ENCODE measurements at regions not wholly inside any gene's neighbourhood (a gene's known extent, or its start where the extent isn't known, plus 50 kb on each side); places are given as distances from the start of the nearest gene placed in this dataset.
"Not testable (repeated sequence)": the region's sequence is repeated elsewhere in the genome, so short reads cannot be mapped to it uniquely, and the experiment has no call there.

GRCh38 chr3:198096015-198096414 is 136.0 kb downstream of the LMLN start:
- no peak for DNase-seq

GRCh38 chr3:198097048-198097447 is 137.0 kb downstream of the LMLN start:
- DNase-seq, result no peak

GRCh38 chr3:198098661-198099081 is 138.7 kb downstream of the LMLN start:
- not testable (repeated sequence) for DNase-seq

GRCh38 chr3:198103070-198103469 is 143.1 kb downstream of the LMLN start:
- DNase-seq, result not testable (repeated sequence)

GRCh38 chr3:198106265-198106664 is 146.2 kb downstream of the LMLN start:
- DNase-seq, result no peak

GRCh38 chr3:198107840-198108734 is 148.1 kb downstream of the LMLN start:
- no peak for DNase-seq

GRCh38 chr3:198109883-198110282 is 149.9 kb downstream of the LMLN start:
- no peak for DNase-seq

GRCh38 chr3:198112031-198112430 is 152.0 kb downstream of the LMLN start:
- DNase-seq, result peak; percentile 23

GRCh38 chr3:198113206-198114053 is 153.4 kb downstream of the LMLN start:
- no peak for DNase-seq

GRCh38 chr3:198114516-198114915 is 154.5 kb downstream of the LMLN start:
- not testable (repeated sequence) for DNase-seq

GRCh38 chr3:198122184-198122583 is 162.2 kb downstream of the LMLN start:
- DNase-seq, result not testable (repeated sequence)

GRCh38 chr3:198137038-198137835 is 177.2 kb downstream of the LMLN start:
- DNase-seq, result not testable (repeated sequence)

- DNase-seq, result not testable (repeated sequence)
Observed at GRCh38 chr3:198138205-198138604, 178.2 kb downstream of the LMLN start.

GRCh38 chr3:198139037-198139436 is 179.0 kb downstream of the LMLN start:
- DNase-seq, result not testable (repeated sequence)

- DNase-seq, result not testable (repeated sequence)
Observed at GRCh38 chr3:198139513-198140167, 179.6 kb downstream of the LMLN start.

- DNase-seq, result not testable (repeated sequence)
Observed at GRCh38 chr3:198143300-198144137, 183.5 kb downstream of the LMLN start.

GRCh38 chr3:198145231-198145784 is 185.3 kb downstream of the LMLN start:
- DNase-seq, result peak; percentile 20

- DNase-seq, result not testable (repeated sequence)
Observed at GRCh38 chr3:198146070-198146469, 186.1 kb downstream of the LMLN start.

- DNase-seq, result not testable (repeated sequence)
Observed at GRCh38 chr3:198146559-198147164, 186.6 kb downstream of the LMLN start.

- not testable (repeated sequence) for DNase-seq
Observed at GRCh38 chr3:198147213-198147612, 187.2 kb downstream of the LMLN start.

Data from EL (cell line).